HG03575 (cell line): ENCODE measurements at regions not wholly inside any gene's neighbourhood (a gene's known extent, or its start where the extent isn't known, plus 50 kb on each side); places are given as distances from the start of the nearest gene placed in this dataset.
"Not testable (repeated sequence)": the region's sequence is repeated elsewhere in the genome, so short reads cannot be mapped to it uniquely, and the experiment has no call there.

Source experiments
- ATAC-seq: cut with Tn5 transposase; IDR thresholded peaks from one replicate; pipeline ENCODE4 v1.9.1; 2021; ENCODE audit not compliant: unreplicated experiment, insufficient number of reproducible peaks, low FRiP score; ENCODE audit errors: extremely low read depth

DNA sequence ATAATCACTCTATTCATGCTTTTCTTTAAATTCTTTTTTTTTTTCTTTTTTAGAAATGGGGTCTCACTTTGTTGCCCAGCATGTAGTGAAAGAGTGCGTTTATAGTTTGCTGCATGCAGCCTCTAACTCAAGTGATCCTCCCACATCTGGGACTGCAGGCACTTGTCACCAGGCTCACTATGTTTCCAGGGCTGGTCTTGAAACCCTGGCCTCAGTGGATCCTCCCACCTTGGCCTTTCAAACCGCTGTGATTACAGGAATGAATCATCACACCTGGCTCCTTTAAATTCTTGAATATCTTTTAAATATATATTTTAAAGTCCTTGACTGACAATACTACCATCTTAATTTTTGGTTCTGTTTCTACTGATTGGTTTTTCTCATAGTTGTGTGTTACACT lies 591.6 kb upstream of the KCND2 start:
- ATAC-seq, result no peak

DNA sequence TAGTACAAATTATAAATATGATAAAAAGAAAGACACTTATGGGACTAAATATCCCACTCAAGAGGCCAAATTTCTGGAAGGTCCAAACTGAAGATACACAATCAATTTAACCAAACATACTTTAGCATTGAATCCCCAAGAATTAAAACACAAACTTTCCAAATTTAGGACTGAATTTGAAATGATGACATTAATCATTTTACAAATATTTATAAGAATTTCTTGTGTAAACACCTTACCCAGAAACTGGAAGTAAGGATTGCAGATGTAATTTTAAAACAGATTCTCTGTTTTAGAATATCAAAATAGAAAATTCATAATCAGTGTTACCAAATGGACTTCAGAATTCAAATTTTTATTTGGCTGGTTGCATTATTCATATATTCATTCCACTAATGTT lies 588.2 kb upstream of the KCND2 start:
- ATAC-seq, result no peak

DNA sequence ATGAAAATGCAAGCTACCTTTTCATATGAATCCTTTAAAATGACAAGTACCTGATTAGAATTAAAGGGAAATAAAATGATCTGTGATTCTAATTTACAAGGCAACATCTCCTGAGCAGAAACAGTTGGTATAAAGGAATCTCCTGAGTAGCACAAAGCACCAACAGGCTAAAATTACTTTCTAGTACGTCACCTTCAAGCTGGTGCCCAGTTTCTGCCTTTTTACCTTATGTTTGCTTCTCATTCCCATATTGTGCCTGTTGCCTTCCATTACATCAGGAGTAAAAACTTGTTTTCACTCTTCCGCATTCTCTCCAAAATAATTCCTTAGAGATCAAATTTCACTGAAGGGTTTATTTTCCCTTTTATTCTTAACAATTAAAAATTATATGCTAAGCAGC lies 587.1 kb upstream of the KCND2 start:
- no peak for ATAC-seq

DNA sequence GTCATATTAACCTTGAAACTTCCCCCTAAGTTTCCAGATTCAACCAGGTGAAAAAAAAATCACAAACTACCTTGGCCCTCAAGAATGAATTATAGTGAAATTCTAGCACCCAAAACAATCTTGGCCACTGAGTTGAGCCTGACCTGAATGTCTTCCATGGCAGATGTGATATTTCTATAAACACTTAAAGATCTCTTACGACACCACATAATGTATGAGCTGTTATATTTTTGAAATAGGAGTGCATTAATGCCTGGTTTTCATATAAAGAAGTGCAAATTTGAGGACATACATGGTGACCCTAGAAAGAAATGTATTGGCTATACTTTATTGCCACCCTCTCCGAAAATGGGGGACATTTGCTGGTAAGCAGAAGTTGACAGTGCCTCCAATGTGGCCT lies 584.1 kb upstream of the KCND2 start:
- no peak for ATAC-seq

DNA sequence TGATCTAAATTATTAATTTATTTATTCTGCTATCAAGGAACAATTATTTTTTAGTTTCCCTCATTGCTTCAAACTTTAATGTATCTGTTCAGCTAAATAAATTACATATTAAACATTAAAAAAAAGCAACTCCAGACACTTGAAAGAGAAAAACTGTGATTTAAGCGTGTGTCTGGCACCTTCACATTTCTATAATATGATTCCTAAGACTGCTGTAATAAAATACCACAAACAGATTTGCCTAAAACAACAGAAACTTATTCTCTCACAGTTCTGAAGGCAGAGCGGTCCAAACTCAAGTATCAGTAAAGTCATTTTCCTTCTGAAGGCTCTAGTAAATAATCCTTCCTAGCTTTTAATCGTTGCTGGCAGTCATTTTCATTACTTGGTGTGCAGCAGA lies 580.4 kb upstream of the KCND2 start:
- ATAC-seq, result no peak

DNA sequence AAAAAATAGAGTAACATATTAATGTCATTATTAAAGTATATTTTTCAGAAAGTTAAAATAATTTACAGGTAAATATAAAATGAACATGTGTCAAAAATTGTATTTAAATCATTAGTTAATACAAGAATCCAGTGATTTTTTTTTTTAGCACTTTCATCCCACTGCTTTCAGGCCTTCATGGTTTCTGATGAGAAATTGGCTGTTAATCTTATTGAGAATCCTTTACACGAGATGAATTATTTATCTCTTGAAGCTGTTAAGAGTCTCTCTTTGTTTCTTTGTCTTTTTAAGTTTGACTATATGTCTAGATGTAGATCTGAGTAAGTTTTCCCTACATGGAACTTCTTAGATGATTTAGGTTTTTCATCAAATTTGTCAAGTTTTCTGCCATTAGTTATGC lies 578.5 kb upstream of the KCND2 start:
- no peak for ATAC-seq

DNA sequence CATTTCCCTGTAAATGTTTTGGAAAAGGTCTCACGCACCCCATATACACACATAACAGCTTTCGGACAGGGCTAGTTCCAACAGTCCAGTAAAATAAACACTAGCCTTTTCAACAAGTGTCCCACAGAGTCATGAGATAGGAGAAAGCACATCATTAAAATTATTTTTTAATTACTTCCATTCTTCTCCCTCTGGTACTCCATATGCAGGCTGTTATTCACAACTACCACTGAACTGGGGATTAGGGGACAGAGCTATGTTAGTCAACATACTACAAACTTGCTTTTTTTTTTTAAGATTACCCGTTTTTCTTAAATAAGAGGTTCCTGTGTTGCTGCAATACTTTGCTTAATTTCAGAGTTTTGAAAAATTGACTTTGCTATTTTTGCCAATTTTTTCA lies 576.6 kb upstream of the KCND2 start:
- no peak for ATAC-seq

DNA sequence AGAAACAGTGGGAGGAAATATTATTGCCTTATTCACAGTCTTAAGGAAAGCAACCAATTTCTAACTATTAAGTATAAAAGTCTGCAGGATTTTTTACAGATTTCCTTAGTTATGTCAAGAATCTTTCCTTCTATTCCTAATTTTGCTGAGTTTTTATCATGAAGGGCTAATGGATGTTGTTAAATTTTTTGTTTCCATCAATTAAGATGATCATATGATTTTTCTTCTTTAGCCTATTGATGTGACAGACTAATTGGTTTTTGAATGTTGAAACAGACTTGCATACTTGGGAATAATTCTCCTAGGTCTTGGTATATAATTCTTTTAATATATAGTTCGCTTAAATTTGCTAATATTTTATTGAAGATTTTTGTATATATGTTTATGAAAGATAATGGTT lies 569.1 kb upstream of the KCND2 start:
- ATAC-seq, result no peak

DNA sequence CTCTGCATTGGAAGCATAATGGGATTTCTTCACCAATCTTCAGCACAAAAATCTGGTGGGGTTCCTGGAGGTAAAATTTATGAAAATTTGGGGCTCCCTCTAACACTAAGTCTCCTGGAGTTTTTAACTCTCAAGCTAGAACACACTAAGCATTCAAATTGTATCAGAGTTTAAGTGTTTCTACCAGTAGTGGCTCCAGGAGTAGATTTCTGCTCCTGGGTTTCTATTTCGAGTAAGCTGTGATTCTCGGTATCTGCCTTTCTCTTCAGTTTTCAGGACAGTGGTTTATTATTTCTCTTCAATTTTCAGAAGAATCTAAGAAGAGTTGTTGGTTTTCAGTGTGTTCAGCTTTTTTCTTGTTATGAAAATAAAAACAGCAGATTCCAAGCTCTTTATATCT lies 566.4 kb upstream of the KCND2 start:
- ATAC-seq, result no peak

DNA sequence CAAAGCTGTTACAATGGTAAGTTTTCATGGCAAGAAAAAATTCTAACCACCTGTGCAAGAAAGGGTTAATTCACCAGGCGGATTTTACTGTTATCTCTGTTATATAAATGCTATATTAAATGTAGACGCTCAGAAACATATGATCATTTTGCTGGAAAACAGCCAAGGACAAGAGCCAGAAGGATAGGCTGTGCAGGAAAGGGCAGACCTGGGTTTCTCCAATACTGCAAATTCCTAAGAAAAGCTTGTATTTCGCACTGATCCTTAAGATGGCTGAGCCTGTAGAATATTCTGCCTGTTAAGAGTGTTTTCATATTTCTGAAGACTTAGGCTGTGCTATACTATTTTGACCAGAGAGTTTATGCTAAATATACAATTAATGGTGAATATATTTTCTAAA lies 564.1 kb upstream of the KCND2 start:
- no peak for ATAC-seq

DNA sequence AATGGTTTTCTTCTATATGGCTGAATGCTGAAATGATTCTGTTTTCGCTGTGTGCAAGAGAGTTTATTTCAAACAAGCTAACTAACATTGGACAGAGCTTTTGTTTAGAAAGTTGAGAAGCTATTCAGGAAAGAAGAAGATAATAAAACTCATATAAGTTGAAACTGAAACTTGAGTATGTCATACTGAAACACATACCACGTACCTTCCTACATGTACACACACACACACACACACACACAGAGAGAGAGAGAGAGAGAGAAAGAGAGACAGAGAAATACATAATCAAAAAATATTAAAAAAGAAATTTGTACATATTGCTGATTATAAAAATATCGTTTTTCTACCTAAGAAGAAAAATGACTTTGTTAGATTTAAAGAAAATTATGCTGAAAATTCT lies 561.9 kb upstream of the KCND2 start:
- ATAC-seq, result peak; percentile 76

DNA sequence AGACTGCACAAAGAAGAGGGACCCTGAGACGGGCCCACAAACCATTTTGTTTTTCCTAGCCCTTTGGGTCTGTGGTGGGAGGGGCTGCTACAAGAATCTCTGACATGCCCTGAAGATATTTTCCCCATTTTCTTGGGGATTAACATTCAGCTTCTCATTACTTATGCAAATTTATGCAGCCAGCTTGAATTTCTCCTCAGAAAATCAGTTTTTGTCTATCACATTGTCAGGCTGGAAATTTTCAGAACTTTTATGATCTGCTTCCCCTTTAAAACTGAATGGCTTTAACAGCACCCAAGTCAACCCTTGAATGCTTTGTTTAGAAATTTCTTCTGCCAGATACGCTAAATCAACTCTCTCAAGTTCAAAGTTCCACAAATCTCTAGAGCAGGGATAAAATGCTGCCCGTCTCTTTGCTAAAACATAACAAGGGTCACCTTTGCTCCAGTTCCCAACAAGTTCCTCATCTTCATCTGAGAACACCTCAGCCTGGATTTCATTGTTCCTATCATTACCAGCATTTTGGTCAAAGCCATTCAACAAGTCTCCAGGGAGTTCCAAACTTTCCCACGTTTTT lies 560.0 kb upstream of the KCND2 start:
- ATAC-seq, result no peak

DNA sequence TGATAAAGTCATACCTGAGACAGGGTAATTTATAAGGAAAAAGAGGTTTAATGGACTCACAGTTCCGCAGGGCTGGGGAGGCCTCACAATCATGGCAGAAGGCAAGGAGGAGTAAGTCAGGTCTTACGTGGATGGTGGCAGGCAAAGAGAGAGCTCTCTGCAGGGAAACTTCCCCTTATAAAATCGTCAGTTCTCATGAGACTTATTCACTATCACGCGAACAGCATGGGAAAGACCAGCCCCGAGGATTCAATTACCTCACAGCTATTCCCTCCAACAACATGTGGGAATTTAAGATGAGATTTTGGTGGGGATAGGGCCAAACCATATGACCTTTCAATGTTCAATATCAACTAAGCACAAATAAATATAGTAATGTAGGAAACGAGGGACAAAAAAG lies 559.4 kb upstream of the KCND2 start:
- no peak for ATAC-seq

DNA sequence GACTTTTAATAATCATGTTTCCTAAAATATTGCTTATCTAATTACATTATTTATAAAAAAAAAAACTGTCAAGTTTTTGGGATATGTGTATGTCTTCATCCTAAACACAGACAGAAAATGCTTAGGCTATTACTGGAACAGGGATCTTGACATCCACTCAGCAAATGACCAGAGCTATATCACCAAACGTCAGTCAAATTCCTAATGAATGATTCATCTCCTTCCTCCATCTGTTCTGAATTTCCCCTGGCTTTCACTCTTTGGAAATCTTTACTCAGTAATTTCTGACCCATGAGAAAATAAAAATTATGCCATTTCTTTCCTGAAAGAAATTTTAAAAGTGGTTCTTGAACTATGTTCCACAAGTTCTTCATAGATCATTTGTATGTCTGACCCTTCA lies 552.4 kb upstream of the KCND2 start:
- no peak for ATAC-seq

DNA sequence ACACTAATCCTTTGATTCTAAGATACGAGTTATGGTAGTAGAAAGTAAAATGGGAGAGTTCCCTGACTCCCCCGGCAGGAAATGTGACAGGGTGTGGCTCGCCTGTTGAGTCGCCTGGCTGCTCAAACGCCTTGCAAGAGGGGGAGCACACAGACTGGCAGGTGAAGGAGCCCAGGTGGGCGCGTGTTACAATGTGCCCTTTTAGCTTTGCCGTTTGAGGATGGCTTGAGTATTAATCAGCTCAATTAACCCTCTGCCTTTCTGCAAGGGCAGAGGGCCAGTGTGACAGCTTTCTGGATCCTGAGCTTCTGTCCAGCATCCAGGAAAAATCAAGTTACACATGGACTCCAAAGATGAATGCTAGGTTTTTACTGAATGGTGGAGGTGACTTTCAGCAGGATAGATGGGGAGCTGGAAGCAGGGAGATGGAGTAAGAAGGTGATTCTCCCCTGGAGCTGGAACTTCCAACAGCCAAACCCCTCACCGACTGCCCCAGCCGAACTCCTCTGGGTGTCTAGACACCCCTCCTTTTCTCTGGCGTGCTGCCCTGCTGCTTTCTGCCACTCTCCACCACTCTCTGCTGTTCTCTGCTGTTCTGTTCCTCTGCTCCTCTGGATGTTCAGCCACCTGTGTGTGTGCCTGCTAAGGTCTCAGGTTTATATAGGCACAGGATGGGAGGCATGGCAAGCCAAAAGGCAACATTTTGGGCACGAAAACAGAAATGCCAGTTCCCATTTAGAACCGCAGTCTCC lies 548.8 kb upstream of the KCND2 start:
- no peak for ATAC-seq

DNA sequence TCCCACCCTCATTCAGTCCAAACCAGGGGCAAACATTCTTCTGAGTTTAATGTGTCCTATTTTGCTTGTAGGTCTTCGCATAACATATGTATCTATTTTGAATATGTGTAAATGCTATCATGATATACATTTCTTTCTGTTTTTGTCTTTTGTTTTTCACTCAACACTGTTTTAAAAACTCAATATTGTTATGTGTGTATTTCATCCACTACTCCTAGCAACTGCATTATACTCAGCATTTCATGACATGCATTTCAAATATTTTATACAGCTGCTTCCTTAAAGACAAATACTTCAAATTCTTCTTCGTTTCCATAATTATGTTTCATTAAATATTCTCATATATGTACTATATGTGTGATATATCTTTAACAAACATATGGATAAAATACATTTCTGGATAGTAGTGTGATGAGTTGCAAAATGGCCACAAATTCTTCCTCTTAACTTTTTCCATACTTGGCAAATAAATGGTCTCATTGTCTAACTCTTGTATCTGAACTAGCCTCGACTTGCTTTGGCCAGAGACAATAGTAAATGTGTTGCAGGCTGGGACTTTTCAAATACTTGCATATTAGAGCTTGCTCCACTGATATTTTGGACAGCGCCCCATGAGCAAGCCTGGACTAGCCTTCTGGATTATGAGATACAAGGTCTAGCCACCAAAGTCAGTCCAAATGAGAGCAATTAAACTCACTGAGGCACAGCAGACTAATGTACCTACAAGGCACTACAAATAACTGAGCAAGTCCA lies 539.7 kb upstream of the KCND2 start:
- ATAC-seq, result no peak

DNA sequence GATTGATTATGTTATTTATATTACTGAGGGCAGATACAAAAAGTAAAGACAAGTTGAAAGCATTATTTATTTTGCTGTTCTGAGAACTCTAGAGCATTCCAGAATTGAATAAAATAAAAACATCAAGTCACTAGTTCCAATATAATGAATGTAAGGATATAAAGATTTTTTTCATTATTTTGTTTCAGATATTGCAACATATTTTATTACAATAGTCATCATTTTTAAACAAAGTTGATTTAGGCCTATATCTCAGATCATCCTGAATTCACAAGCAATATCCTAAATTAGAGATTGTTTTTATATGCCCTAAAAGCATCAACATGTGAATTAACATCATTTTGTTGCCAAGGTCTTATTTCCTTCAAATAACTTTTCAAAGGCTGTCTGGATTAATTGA lies 535.6 kb upstream of the KCND2 start:
- ATAC-seq, result no peak

DNA sequence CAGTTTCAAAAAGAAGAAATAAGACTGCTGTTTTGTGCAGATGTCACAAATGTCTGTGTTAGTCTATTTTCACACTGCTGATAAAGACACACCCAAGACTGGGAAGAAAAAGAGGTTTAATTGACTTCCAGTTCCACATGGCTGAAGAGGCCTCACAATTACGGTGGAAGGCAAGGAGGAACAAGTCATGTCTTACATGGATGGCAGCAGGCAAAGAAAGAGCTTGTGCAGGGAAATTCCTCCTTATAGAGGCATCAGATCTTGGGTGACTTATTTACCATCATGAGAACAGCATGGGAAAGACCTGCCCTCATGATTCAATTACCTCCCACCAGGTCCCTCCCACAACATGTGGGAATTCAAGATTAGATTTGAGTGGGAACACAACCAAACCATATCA lies 527.7 kb upstream of the KCND2 start:
- not testable (repeated sequence) for ATAC-seq

DNA sequence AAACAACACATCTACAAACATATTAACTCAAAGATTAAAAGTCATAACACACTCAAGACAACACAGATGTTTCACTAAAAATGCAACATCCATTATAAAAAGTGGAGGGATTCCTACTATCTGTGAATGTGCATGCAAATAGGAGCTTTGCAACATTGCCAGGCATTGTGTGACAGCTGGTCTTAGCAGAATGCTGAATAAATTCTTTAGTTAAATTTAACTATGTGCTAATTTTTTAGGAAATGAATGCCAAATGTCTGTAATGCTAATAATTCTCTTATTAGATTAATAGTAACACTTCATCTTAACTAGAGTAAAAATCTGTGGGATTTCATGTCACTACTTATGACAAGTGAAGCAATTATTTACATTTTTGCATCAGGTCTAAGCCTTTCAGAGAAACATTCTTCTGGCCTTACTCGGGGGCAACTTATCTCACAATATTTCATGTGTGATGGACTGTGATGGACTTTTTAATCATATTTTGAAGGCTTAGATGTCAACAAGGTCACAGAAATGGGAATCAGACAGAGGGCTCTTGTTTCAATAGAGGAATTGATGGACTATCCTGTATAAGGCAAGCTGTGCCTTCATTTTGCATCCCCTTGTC lies 524.6 kb upstream of the KCND2 start:
- ATAC-seq, result no peak

DNA sequence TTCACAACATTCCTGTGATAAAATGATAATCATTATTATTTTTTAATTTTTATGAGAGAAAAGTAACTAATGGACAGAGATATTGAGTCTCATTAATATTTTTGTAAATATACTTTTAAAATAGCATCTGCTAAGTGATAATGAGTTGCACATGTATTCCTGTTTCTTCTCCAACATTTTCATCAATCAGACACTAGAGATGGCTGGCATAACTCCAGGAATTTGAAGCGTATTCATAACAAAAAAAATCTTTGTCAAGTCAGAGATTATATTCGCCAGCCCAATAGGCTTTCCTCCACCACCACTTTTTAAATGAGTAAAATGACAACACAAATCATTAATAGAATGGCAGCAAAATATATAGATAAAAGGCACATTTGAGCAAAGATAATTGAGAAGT lies 524.0 kb upstream of the KCND2 start:
- no peak for ATAC-seq
